H9 (cell line): ENCODE measurements at regions not wholly inside any gene's neighbourhood (a gene's known extent, or its start where the extent isn't known, plus 50 kb on each side); places are given as distances from the start of the nearest gene placed in this dataset.
A peak's percentile ranks its signal among the peaks of the same experiment; 100 is the strongest.

Experiments
- DNase-seq: peaks from one replicate; pipeline ENCODE4 v3.0.0-alpha.2; 2017
- H2AFZ ChIP-seq: one replicate; pipeline ENCODE4 v1.6.1; 2013; ENCODE audit warnings: mild to moderate bottlenecking, low read length, control low read depth, moderate library complexity
- H2AK5ac ChIP-seq: 2 replicates; pipeline ENCODE4 v1.6.1; 2013; ENCODE audit warnings: low read length, control low read depth, mixed read lengths; ENCODE audit not compliant: insufficient read length
- H2BK120ac ChIP-seq: one replicate; pipeline ENCODE4 v1.6.1; 2013; ENCODE audit warnings: low read depth, mild to moderate bottlenecking, low read length, control low read depth, inconsistent platforms; ENCODE audit not compliant: poor library complexity, severe bottlenecking
- H2BK12ac ChIP-seq: 2 replicates; pipeline ENCODE4 v1.6.1; 2013; ENCODE audit warnings: low read length, control low read depth, mixed read lengths, low read depth; ENCODE audit not compliant: insufficient read length
- H2BK15ac ChIP-seq: 2 replicates; pipeline ENCODE4 v1.6.1; 2013; ENCODE audit warnings: low read depth, low read length, control low read depth
- H2BK20ac ChIP-seq: one replicate; pipeline ENCODE4 v1.6.1; 2013; ENCODE audit warnings: low read depth, mild to moderate bottlenecking, low read length, control low read depth, inconsistent platforms; ENCODE audit not compliant: poor library complexity, severe bottlenecking
- H2BK5ac ChIP-seq: 2 replicates; pipeline ENCODE4 v1.6.1; 2013; ENCODE audit warnings: low read length, control low read depth, mixed read lengths; ENCODE audit not compliant: insufficient read length
- H3K14ac ChIP-seq: 2 replicates; pipeline ENCODE4 v1.6.1; 2013; ENCODE audit warnings: low read length, control low read depth; ENCODE audit not compliant: insufficient read depth
- H3K18ac ChIP-seq: 2 replicates; pipeline ENCODE4 v1.6.1; 2013; ENCODE audit warnings: low read depth, mild to moderate bottlenecking, mixed read lengths, low read length, control low read depth; ENCODE audit not compliant: insufficient read length
- H3K23ac ChIP-seq: 2 replicates; pipeline ENCODE4 v1.6.1; 2013; ENCODE audit warnings: low read length, control low read depth, mixed read lengths, low read depth; ENCODE audit not compliant: insufficient read length
- H3K23me2 ChIP-seq: 2 replicates; pipeline ENCODE4 v1.6.1; 2013; ENCODE audit warnings: low read depth, mild to moderate bottlenecking, mixed read lengths, low read length, control low read depth; ENCODE audit not compliant: insufficient read length, poor library complexity, severe bottlenecking
- H3K27ac ChIP-seq: 2 replicates; pipeline ENCODE4 v1.5.1; 2013; ENCODE audit warnings: low read length, control low read depth, mixed read lengths, low read depth; ENCODE audit not compliant: insufficient read length
- H3K27me3 ChIP-seq: 2 replicates; pipeline ENCODE4 v1.6.1; 2013; ENCODE audit warnings: low read length, control low read depth, inconsistent platforms; ENCODE audit not compliant: insufficient read depth
- H3K4ac ChIP-seq: 2 replicates; pipeline ENCODE4 v1.6.1; 2013; ENCODE audit warnings: low read depth, mild to moderate bottlenecking, control low read depth, inconsistent platforms, low read length, moderate library complexity
- H3K4me1 ChIP-seq: 2 replicates; pipeline ENCODE4 v1.6.1; 2013; ENCODE audit warnings: low read length, control low read depth, inconsistent platforms; ENCODE audit not compliant: insufficient read depth
- H3K4me2 ChIP-seq: 2 replicates; pipeline ENCODE4 v1.6.1; 2013; ENCODE audit warnings: low read length, control low read depth, mixed read lengths; ENCODE audit not compliant: insufficient read length, insufficient read depth
- H3K56ac ChIP-seq: 2 replicates; pipeline ENCODE4 v1.6.1; 2013; ENCODE audit warnings: low read depth, mild to moderate bottlenecking, mixed read lengths, low read length, control low read depth; ENCODE audit not compliant: insufficient read length
- H3K79me1 ChIP-seq: 2 replicates; pipeline ENCODE4 v1.6.1; 2013; ENCODE audit warnings: low read depth, mild to moderate bottlenecking, moderate library complexity, low read length, control low read depth, inconsistent platforms; ENCODE audit not compliant: insufficient read depth, poor library complexity, severe bottlenecking
- H3K79me2 ChIP-seq: 2 replicates; pipeline ENCODE4 v1.6.1; 2013; ENCODE audit warnings: low read length, control low read depth, inconsistent platforms; ENCODE audit not compliant: insufficient read depth
- H3K9ac ChIP-seq: 2 replicates; pipeline ENCODE4 v1.6.1; 2013; ENCODE audit warnings: low read length, control low read depth, mixed read lengths; ENCODE audit not compliant: insufficient read length; ENCODE audit errors: extremely low read depth
- H3K9me3 ChIP-seq: one replicate; pipeline ENCODE4 v1.6.1; 2013; ENCODE audit warnings: low read depth, low read length, inconsistent platforms; ENCODE audit not compliant: control insufficient read depth
- H3T11ph ChIP-seq: one replicate; pipeline ENCODE4 v1.6.1; 2013; ENCODE audit warnings: mild to moderate bottlenecking, low read length, control low read depth, inconsistent platforms
- H4K20me1 ChIP-seq: one replicate; pipeline ENCODE4 v1.6.1; 2013; ENCODE audit not compliant: control insufficient read depth, insufficient read length, insufficient read depth
- H4K5ac ChIP-seq: 2 replicates; pipeline ENCODE4 v1.6.1; 2013; ENCODE audit warnings: low read depth, mild to moderate bottlenecking, mixed read lengths, low read length, control low read depth; ENCODE audit not compliant: insufficient read length
- H4K8ac ChIP-seq: replicated peaks from 2 replicates; pipeline ENCODE4 v1.6.1; 2013; ENCODE audit warnings: low read length, control low read depth, mixed read lengths, low read depth; ENCODE audit not compliant: insufficient read length
- H4K91ac ChIP-seq: 2 replicates; pipeline ENCODE4 v1.6.1; 2013; ENCODE audit warnings: low read depth, mild to moderate bottlenecking, moderate library complexity, mixed read lengths, low read length, control low read depth; ENCODE audit not compliant: insufficient read length
- H3K27ac Mint-ChIP-seq, 3 experiments: 2 replicates in 2 of 3; 3 replicates in 1 of 3; pipeline ENCODE4 v1.8.0; 2020 to 2021; ENCODE audit warnings: mixed read lengths in 3 of 3, mild to moderate bottlenecking in 1 of 3, moderate library complexity in 1 of 3
- H3K27me3 Mint-ChIP-seq: 2 replicates; pipeline ENCODE4 v1.8.0; 2021; ENCODE audit warnings: low read depth, mild to moderate bottlenecking, moderate library complexity, mixed read lengths
- H3K36me3 Mint-ChIP-seq, 3 experiments: 2 replicates in 2 of 3; 3 replicates in 1 of 3; pipeline ENCODE4 v1.8.0; 2020 to 2021; ENCODE audit warnings: low read depth in 3 of 3, mixed read lengths in 3 of 3; ENCODE audit not compliant: insufficient read depth in 1 of 3
- H3K4me1 Mint-ChIP-seq, 2 experiments: 2 replicates each; pipeline ENCODE4 v1.8.0; 2020; ENCODE audit warnings: mixed read lengths in 2 of 2
- H3K4me3 Mint-ChIP-seq, 2 experiments: 2 replicates in 1 of 2; 3 replicates in 1 of 2; pipeline ENCODE4 v1.8.0; 2020 to 2021; ENCODE audit warnings: mild to moderate bottlenecking in 2 of 2, mixed read lengths in 2 of 2, moderate library complexity in 1 of 2
- H3K9me3 Mint-ChIP-seq, 2 experiments: 2 replicates in 1 of 2; 3 replicates in 1 of 2; pipeline ENCODE4 v1.8.0; 2020; ENCODE audit warnings: mild to moderate bottlenecking in 2 of 2, mixed read lengths in 2 of 2, moderate library complexity in 1 of 2
- WGBS: extraction: QIAGEN DNeasy Blood & Tissue Kit; methylation state at CpG from one replicate; pipeline ENCODE4 v1.1.7; 2013; ENCODE audit warnings: missing lambda C conversion rate, low lambda C conversion rate, mixed read lengths; ENCODE audit not compliant: insufficient read length; ENCODE audit errors: extremely low coverage; 5-methylcytosine and 5-hydroxymethylcytosine counted together
- TF ChIP-seq, protein P1 (sequence below): fragments of 200-600 bp; sonication (generic); conservative IDR thresholded peaks from 3 replicates; pipeline ENCODE4 v1.8.0; 2021; ENCODE audit warnings: antibody characterized with exemption, mild to moderate bottlenecking

DNA sequence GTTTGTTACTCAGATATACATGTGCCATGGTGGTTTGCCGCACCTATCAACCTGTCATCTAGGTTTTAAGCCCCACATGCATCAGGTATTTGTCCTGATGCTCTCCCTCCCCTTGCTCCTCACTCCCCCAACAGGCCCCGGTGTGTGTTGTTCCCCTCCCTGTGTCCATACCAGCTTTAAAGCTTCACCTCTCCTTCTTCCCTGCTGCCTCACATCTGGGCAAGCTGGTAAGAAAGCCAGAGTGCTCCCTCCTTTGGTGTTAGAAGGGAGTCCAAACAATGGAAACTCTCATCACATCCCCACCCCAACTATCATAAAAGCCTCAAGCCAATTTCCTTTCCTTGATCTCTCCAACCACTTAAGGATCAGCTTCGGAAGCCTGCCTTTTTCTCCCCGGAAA, 1115.6 kb upstream of the GOT2 start:
- Histone ChIP-seq H4K91ac (no peak overlapping the region), H2AFZ (no peak overlapping the region), H3K4ac (no peak overlapping the region), H2BK15ac (no peak overlapping the region), H4K8ac (no peak overlapping the region), H3K27ac (no peak overlapping the region), H3K18ac (no peak overlapping the region), H3K79me2 (no peaks in the 10 kb centered on the region), H3K9me3 (no peaks in the 10 kb centered on the region), H4K5ac (no peak overlapping the region), H2BK20ac (no peak overlapping the region), H3K23me2 (no peaks in the 10 kb centered on the region), H3K4me1 (no peaks in the 10 kb centered on the region), H2BK120ac (no peak overlapping the region), H3K56ac (no peak overlapping the region), H3T11ph (no peak overlapping the region), H3K27me3 (no peaks in the 10 kb centered on the region), H2BK5ac (no peak overlapping the region), H2AK5ac (no peak overlapping the region), H4K20me1 (no peaks in the 10 kb centered on the region), H3K79me1 (no peaks in the 10 kb centered on the region), H3K14ac (no peak overlapping the region), H3K9ac (no peak overlapping the region), H2BK12ac (no peak overlapping the region), H3K23ac (no peak overlapping the region), H3K4me2 (no peak overlapping the region)
- Mint-ChIP-seq H3K27ac (no peak overlapping the region), H3K4me3 (no peak overlapping the region), H3K27me3 (no peaks in the 10 kb centered on the region), H3K4me1 (0 out of 4 replicates have a peak, but pooled peaks cover 2 to 3% of the 10 kb centered on the region in 2 experiments), H3K9me3 (no peaks in the 10 kb centered on the region), H3K36me3 (no peaks in the 10 kb centered on the region)
- WGBS: no CpG with 5 or more reads among the region's 4 CpGs
- DNase-seq: peak; percentile 65
- TF ChIP-seq, protein P1, sequence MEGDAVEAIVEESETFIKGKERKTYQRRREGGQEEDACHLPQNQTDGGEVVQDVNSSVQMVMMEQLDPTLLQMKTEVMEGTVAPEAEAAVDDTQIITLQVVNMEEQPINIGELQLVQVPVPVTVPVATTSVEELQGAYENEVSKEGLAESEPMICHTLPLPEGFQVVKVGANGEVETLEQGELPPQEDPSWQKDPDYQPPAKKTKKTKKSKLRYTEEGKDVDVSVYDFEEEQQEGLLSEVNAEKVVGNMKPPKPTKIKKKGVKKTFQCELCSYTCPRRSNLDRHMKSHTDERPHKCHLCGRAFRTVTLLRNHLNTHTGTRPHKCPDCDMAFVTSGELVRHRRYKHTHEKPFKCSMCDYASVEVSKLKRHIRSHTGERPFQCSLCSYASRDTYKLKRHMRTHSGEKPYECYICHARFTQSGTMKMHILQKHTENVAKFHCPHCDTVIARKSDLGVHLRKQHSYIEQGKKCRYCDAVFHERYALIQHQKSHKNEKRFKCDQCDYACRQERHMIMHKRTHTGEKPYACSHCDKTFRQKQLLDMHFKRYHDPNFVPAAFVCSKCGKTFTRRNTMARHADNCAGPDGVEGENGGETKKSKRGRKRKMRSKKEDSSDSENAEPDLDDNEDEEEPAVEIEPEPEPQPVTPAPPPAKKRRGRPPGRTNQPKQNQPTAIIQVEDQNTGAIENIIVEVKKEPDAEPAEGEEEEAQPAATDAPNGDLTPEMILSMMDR: peak; percentile 44; the same call in 2 of the 3 replicates
